ENCODE measurements at regions not wholly inside any gene's neighbourhood (a gene's known extent, or its start where the extent isn't known, plus 50 kb on each side); places are given as distances from the start of the nearest gene placed in this dataset.
"Not testable (repeated sequence)": the region's sequence is repeated elsewhere in the genome, so short reads cannot be mapped to it uniquely, and the experiment has no call there.

- no peak for DNase-seq
- no peaks in the 10 kb centered on the region for H3K4me1 ChIP-seq
- no peak for TF ChIP-seq CTCF (IDR thresholded peaks at IDR 0.05)
- H3K27ac ChIP-seq = no peak overlapping the region
- no peak for FAIRE-seq
- H3K27me3 ChIP-seq = no peaks in the 10 kb centered on the region
- ATAC-seq = no peak
- no peak overlapping the region for H3K4me3 ChIP-seq
- intact Hi-C loops (cut with DNase I) = no loop called here
- no peaks in the 10 kb centered on the region for H3K36me3 ChIP-seq
- WGBS, 2 donors = 75 to 83% methylated on average over 2 of the region's 2 CpGs
- H3K9me3 ChIP-seq = no peaks in the 10 kb centered on the region
Observed at GRCh38 chr2:239648607-239649006, 247.8 kb upstream of the HDAC4 start.

- H3K27me3 ChIP-seq = no peaks in the 10 kb centered on the region
- no peak for TF ChIP-seq CTCF (IDR thresholded peaks at IDR 0.05)
- no peaks in the 10 kb centered on the region for H3K4me1 ChIP-seq
- H3K36me3 ChIP-seq = no peaks in the 10 kb centered on the region
- H3K27ac ChIP-seq = no peak overlapping the region
- ATAC-seq = no peak
- intact Hi-C loops (cut with DNase I) = no loop called here
- no peak overlapping the region for H3K4me3 ChIP-seq
- 54 to 66% methylated on average over 9 of the region's 9 CpGs for WGBS, 2 donors
- FAIRE-seq = no peak
- no peak for DNase-seq
- no peaks in the 10 kb centered on the region for H3K9me3 ChIP-seq
Observed at GRCh38 chr2:239647052-239647819, 246.4 kb upstream of the HDAC4 start.

GRCh38 chr2:239646184-239646583 lies 245.4 kb upstream of the HDAC4 start:
- Histone ChIP-seq H3K27me3 (no peaks in the 10 kb centered on the region), H3K4me1 (no peaks in the 10 kb centered on the region), H3K36me3 (no peaks in the 10 kb centered on the region), H3K27ac (no peak overlapping the region), H3K4me3 (no peak overlapping the region), H3K9me3 (no peaks in the 10 kb centered on the region)
- WGBS, 2 donors = 60 to 78% methylated on average over 14 of the region's 14 CpGs
- DNase-seq = no peak
- ATAC-seq = no peak
- FAIRE-seq = no peak
- no peak for TF ChIP-seq CTCF (IDR thresholded peaks at IDR 0.05)
- intact Hi-C loops (cut with DNase I) = no loop called here

GRCh38 chr2:239644594-239644993 lies 243.8 kb upstream of the HDAC4 start:
- H3K27ac ChIP-seq; ATAC-seq; H3K27me3 ChIP-seq; H3K36me3 ChIP-seq; FAIRE-seq; intact Hi-C loops (cut with DNase I); H3K9me3 ChIP-seq; H3K4me1 ChIP-seq; H3K4me3 ChIP-seq; DNase-seq: not testable (repeated sequence)
- 68 to 83% methylated on average over 9 to 11 of the region's 25 CpGs for WGBS, 2 donors

GRCh38 chr2:239644011-239644410 lies 243.2 kb upstream of the HDAC4 start:
- ATAC-seq (peak in 1 of 4 donors; percentile 27), DNase-seq (no peak), FAIRE-seq (no peak)
- H3K36me3 ChIP-seq = no peaks in the 10 kb centered on the region
- H3K4me1 ChIP-seq = no peaks in the 10 kb centered on the region
- intact Hi-C loops (cut with DNase I) = no loop called here
- H3K4me3 ChIP-seq = no peak overlapping the region
- TF ChIP-seq CTCF (IDR thresholded peaks at IDR 0.05) = no peak
- H3K27me3 ChIP-seq = no peaks in the 10 kb centered on the region
- H3K9me3 ChIP-seq = no peaks in the 10 kb centered on the region
- WGBS, 2 donors = 44% methylated on average over 7 of the region's 7 CpGs
- H3K27ac ChIP-seq = no peak overlapping the region

Data from pancreas (tissue), 10 donors.